ENCODE measurements at regions not wholly inside any gene's neighbourhood (a gene's known extent, or its start where the extent isn't known, plus 50 kb on each side); places are given as distances from the start of the nearest gene placed in this dataset.

- Mint-ChIP-seq H3K27ac (no peak overlapping the region), H3K36me3 (no peaks in the 10 kb centered on the region), H3K27me3 (ENCODE audit: low read depth) (no peaks in the 10 kb centered on the region), H3K4me1 (peaks cover 11% of the 10 kb centered on the region), H3K9me3 (no peaks in the 10 kb centered on the region), H3K4me3 (no peak overlapping the region)
- no peak for TF ChIP-seq CBFB (CRISPR knock-in tag; IDR thresholded peaks at IDR 0.05; ENCODE audit: low read depth)
- no peak for ATAC-seq
- no peak for DNase-seq (ENCODE audit: low spot score)
- POLR2A ChIA-PET, result no interaction called here
- CTCF ChIA-PET, result no interaction called here
Measured at GRCh38 chr16:80258407-80258806, 282.4 kb upstream of the DYNLRB2 start.

DNA sequence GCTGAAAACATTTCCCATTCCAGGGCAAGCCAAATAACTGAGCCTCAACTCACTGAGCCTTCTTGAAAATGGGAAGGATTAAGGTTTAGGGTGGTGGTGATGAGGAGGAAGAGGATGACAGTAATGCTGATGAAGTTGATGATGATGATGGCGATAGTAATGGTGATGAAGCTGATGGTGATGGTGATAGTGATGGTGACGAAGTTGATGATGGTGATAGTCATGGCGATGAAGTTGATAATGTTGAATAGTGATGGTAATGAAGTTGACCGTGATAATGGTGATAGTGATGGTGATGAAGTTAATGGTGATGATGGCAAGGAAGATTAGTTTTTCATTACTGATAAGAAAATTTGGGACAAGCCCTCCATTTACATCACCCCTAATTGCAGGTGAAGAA, 285.8 kb upstream of the DYNLRB2 start:
- H3K27me3 Mint-ChIP-seq (ENCODE audit: low read depth), result no peaks in the 10 kb centered on the region
- H3K36me3 Mint-ChIP-seq, result no peaks in the 10 kb centered on the region
- H3K4me1 Mint-ChIP-seq, result peaks cover 5% of the 10 kb centered on the region
- POLR2A ChIA-PET, result no interaction called here
- TF ChIP-seq MLX (CRISPR knock-in tag; IDR thresholded peaks at IDR 0.05) (no peak), ZNF121 (CRISPR knock-in tag; IDR thresholded peaks at IDR 0.05) (no peak), CREB1 (CRISPR knock-in tag; IDR thresholded peaks at IDR 0.05) (no peak), MAX (CRISPR knock-in tag; IDR thresholded peaks at IDR 0.05) (no peak), MXD4 (CRISPR knock-in tag; IDR thresholded peaks at IDR 0.05; ENCODE audit: borderline replicate concordance) (no peak), IRF1 (CRISPR knock-in tag; IDR thresholded peaks at IDR 0.05) (no peak), E2F1 (CRISPR knock-in tag; IDR thresholded peaks at IDR 0.05) (no peak), NR2C2 (CRISPR knock-in tag; IDR thresholded peaks at IDR 0.05) (no peak), OVOL2 (CRISPR knock-in tag; IDR thresholded peaks at IDR 0.05; ENCODE audit: borderline replicate concordance) (no peak)
- TF ChIP-seq, protein P1, sequence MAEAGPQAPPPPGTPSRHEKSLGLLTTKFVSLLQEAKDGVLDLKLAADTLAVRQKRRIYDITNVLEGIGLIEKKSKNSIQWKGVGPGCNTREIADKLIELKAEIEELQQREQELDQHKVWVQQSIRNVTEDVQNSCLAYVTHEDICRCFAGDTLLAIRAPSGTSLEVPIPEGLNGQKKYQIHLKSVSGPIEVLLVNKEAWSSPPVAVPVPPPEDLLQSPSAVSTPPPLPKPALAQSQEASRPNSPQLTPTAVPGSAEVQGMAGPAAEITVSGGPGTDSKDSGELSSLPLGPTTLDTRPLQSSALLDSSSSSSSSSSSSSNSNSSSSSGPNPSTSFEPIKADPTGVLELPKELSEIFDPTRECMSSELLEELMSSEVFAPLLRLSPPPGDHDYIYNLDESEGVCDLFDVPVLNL (CRISPR knock-in tag; IDR thresholded peaks at IDR 0.05; ENCODE audit: borderline replicate concordance, low read depth), result no peak
- CTCF ChIA-PET, result no interaction called here
- ATAC-seq (no peak), DNase-seq (ENCODE audit: low spot score) (no peak)
- H3K4me3 Mint-ChIP-seq, result no peak overlapping the region
- no peak overlapping the region for H3K27ac Mint-ChIP-seq
- H3K9me3 Mint-ChIP-seq, result no peaks in the 10 kb centered on the region

DNA sequence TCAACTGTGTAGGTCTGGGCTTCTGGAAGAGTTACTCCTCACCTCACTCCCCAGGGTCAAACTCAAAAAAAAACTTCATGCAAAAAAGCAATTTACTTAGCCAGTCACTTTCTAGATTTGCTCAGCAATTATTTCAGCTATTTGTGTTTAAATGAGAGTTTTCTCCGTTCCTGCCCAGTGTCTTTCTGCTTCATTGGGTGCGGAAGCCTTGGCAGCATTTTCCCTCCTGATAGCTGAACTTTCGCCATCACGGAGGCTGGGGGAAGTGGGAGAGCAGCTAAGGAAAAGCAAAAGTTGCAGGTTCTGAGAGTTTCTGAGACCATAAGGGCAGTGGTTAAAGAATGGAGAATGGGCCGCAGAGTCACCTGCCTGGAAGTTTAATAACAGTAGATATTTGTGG, 287.1 kb upstream of the DYNLRB2 start:
- Mint-ChIP-seq H3K4me1 (no peaks in the 10 kb centered on the region), H3K27ac (no peak overlapping the region), H3K27me3 (ENCODE audit: low read depth) (no peaks in the 10 kb centered on the region), H3K4me3 (no peak overlapping the region), H3K36me3 (no peaks in the 10 kb centered on the region), H3K9me3 (peaks cover 4% of the 10 kb centered on the region; the same call in 1 of the 2 replicates)
- CTCF ChIA-PET, result no interaction called here
- POLR2A ChIA-PET, result no interaction called here
- ATAC-seq (no peak), DNase-seq (ENCODE audit: low spot score) (no peak)
- no peak for TF ChIP-seq ZNF232 (CRISPR knock-in tag; IDR thresholded peaks at IDR 0.05)
- no peak for TF ChIP-seq CBFB (CRISPR knock-in tag; IDR thresholded peaks at IDR 0.05; ENCODE audit: low read depth)
- TF ChIP-seq, protein P2, sequence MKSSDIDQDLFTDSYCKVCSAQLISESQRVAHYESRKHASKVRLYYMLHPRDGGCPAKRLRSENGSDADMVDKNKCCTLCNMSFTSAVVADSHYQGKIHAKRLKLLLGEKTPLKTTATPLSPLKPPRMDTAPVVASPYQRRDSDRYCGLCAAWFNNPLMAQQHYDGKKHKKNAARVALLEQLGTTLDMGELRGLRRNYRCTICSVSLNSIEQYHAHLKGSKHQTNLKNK (CRISPR knock-in tag; IDR thresholded peaks at IDR 0.05), result no peak

DNA sequence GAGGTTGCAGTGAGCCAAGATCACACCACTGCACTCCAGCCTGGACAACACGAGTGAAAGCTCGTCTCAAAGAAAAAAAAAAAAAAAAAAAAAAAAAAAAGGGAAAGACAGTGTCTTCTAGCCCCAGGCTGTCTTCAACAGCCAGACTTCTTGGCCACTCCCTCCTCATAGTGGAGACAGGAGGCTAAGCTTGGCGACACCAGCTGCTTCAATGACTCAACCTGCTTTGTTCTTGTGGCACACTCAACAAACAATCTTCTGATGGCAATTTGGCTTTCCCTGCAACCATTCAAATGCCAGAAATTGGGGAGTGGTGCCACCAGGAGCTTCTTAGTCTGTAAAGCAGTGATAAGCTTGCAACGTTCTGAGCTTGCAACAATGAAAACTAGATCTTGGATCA, 290.4 kb upstream of the DYNLRB2 start:
- Mint-ChIP-seq H3K4me1 (peaks cover 8% of the 10 kb centered on the region), H3K27me3 (ENCODE audit: low read depth) (no peaks in the 10 kb centered on the region), H3K27ac (no peak overlapping the region), H3K36me3 (no peaks in the 10 kb centered on the region), H3K9me3 (peaks cover 7% of the 10 kb centered on the region), H3K4me3 (no peak overlapping the region)
- DNase-seq (ENCODE audit: low spot score) (no peak), ATAC-seq (no peak)
- POLR2A ChIA-PET, result no interaction called here
- CTCF ChIA-PET, result interaction anchor here (0.6 to 0.7 kb wide), 3 partner anchors 27 to 321 kb away, joined by 3 to 4 read pairs (median 3); no protein-coding TSS in a partner anchor
- TF ChIP-seq GRHL2 (CRISPR knock-in tag; IDR thresholded peaks at IDR 0.05; ENCODE audit: insufficient replicate concordance, severe bottlenecking), result no peak
- TF ChIP-seq NFATC4 (CRISPR knock-in tag; IDR thresholded peaks at IDR 0.05), result no peak
- no peak for TF ChIP-seq ZNF121 (CRISPR knock-in tag; IDR thresholded peaks at IDR 0.05)
- no peak for TF ChIP-seq GTF2I (CRISPR knock-in tag; conservative IDR thresholded peaks at IDR 0.05)
- no peak for TF ChIP-seq ZNF532 (CRISPR knock-in tag; IDR thresholded peaks at IDR 0.05; ENCODE audit: borderline replicate concordance)
- no peak for TF ChIP-seq MAX (CRISPR knock-in tag; IDR thresholded peaks at IDR 0.05)
- no peak for TF ChIP-seq ZNF138 (CRISPR knock-in tag; conservative IDR thresholded peaks at IDR 0.05)
- TF ChIP-seq ESRRA (CRISPR knock-in tag; IDR thresholded peaks at IDR 0.05; ENCODE audit: borderline replicate concordance), result no peak
- TF ChIP-seq, protein P1 (CRISPR knock-in tag; IDR thresholded peaks at IDR 0.05; ENCODE audit: borderline replicate concordance, low read depth), result no peak

Data from WTC11 (cell line).